Prostate gland (tissue), 2 donors: ENCODE measurements at regions not wholly inside any gene's neighbourhood (a gene's known extent, or its start where the extent isn't known, plus 50 kb on each side); places are given as distances from the start of the nearest gene placed in this dataset.

ENCODE experiments used
- POLR2A ChIP-seq: fragments of 450-650 bp; IDR thresholded peaks from one replicate; pipeline ENCODE4 v1.6.1; 2016; ENCODE audit warnings: antibody characterized with exemption, mild to moderate bottlenecking
- TF ChIP-seq, protein P1 (sequence below), 4 experiments: fragments of 200-600 bp in 2 of 4; fragments of 450-650 bp in 2 of 4; sonication (generic) in 2 of 4; IDR thresholded peaks; 1 replicate in 3 of 4; 2 replicates in 1 of 4; pipeline ENCODE4 v1.5.1; 2016 to 2019; ENCODE audit warnings: antibody characterized with exemption in 4 of 4, mild to moderate bottlenecking in 2 of 4, moderate library complexity in 2 of 4

DNA sequence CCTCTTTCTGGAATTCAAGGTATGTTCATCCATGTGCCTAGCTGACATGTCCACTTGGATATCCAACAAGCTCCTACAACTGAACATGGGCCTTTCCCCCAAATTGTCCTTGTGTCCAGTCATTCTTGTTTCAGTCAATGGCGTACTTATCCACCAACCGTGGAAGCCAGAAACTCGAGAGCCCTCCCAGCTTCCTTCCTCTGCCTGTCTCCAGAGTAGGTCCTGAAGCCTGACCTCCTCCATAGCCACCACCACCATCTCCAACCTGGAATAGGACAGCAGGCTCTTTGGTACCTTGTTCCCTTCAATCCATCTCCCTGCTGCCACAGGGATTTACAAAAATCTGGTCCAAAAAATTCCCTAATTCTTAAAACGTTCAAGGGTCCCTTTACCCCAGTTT, 305.1 kb downstream of the RPS24 start:
- no peak for TF ChIP-seq POLR2A
- TF ChIP-seq, protein P1, sequence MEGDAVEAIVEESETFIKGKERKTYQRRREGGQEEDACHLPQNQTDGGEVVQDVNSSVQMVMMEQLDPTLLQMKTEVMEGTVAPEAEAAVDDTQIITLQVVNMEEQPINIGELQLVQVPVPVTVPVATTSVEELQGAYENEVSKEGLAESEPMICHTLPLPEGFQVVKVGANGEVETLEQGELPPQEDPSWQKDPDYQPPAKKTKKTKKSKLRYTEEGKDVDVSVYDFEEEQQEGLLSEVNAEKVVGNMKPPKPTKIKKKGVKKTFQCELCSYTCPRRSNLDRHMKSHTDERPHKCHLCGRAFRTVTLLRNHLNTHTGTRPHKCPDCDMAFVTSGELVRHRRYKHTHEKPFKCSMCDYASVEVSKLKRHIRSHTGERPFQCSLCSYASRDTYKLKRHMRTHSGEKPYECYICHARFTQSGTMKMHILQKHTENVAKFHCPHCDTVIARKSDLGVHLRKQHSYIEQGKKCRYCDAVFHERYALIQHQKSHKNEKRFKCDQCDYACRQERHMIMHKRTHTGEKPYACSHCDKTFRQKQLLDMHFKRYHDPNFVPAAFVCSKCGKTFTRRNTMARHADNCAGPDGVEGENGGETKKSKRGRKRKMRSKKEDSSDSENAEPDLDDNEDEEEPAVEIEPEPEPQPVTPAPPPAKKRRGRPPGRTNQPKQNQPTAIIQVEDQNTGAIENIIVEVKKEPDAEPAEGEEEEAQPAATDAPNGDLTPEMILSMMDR (IDR thresholded peaks at IDR 0.05): no peak
